ENCODE measurements at regions not wholly inside any gene's neighbourhood (a gene's known extent, or its start where the extent isn't known, plus 50 kb on each side); places are given as distances from the start of the nearest gene placed in this dataset.

DNA sequence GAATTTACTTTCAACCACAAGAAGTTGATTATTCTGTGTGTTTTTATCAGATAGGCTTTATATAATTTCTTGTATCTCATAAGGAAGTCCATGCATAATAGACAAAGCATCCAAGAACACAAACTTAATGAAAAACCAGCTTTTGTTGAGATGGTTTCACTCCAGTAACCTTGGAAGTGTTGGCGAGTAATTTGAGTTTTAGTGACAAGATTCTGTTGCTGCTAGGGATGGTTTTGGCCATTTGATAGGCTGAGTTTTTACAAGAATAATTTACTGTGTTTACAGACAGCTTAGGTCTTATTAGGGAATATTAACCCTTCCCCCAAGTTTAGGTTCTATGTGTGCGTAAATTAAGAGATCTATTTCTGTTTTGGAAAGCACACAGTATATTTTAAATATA is 513.6 kb downstream of the USP25 start:
- no peak overlapping the region for H3K27ac ChIP-seq
- H3K27me3 ChIP-seq: no peaks in the 10 kb centered on the region
- intact Hi-C loops (cut with DNase I; ENCODE audit: low total_unique reads): no loop called here
- H3K4me1 ChIP-seq: peaks cover 0 to 5% of the 10 kb centered on the region in 2 donors
- TF ChIP-seq, protein P1, sequence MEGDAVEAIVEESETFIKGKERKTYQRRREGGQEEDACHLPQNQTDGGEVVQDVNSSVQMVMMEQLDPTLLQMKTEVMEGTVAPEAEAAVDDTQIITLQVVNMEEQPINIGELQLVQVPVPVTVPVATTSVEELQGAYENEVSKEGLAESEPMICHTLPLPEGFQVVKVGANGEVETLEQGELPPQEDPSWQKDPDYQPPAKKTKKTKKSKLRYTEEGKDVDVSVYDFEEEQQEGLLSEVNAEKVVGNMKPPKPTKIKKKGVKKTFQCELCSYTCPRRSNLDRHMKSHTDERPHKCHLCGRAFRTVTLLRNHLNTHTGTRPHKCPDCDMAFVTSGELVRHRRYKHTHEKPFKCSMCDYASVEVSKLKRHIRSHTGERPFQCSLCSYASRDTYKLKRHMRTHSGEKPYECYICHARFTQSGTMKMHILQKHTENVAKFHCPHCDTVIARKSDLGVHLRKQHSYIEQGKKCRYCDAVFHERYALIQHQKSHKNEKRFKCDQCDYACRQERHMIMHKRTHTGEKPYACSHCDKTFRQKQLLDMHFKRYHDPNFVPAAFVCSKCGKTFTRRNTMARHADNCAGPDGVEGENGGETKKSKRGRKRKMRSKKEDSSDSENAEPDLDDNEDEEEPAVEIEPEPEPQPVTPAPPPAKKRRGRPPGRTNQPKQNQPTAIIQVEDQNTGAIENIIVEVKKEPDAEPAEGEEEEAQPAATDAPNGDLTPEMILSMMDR (IDR thresholded peaks at IDR 0.05 in 4 of 5, conservative IDR thresholded peaks at IDR 0.05 in 1 of 5): no peak
- H3K4me3 ChIP-seq: no peak overlapping the region
- H3K36me3 ChIP-seq: no peaks in the 10 kb centered on the region
- ATAC-seq (no peak), DNase-seq (no peak)
- in situ Hi-C loops (cut with MboI; ENCODE audit: low sequenced_read_pairs in 4 of 4): no loop called here
- H3K9me3 ChIP-seq: no peaks in the 10 kb centered on the region

DNA sequence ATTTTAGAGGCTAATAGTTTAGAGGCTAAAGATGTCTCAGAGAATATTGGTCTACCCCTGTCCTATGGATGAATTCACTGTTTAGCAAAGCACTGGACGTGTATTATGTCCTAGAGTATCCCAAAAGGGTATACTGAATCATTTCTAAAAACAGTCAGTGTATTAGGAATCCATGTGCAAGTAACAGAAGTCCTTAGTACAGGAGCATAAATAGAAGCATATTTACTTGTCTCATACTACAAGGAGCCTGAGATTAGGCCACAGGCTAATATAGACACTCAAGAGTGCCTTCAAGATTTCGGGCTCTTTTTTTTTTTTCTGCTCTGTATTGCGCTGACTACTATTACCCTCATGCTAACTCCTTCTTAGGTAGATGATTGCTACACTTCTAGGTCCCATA is 518.9 kb downstream of the USP25 start:
- peak overlapping the region in 3 of 4 donors; percentile 19 to 70 (median 66) for H3K27ac ChIP-seq
- no peaks in the 10 kb centered on the region for H3K36me3 ChIP-seq
- TF ChIP-seq, protein P1 (IDR thresholded peaks at IDR 0.05 in 4 of 5, conservative IDR thresholded peaks at IDR 0.05 in 1 of 5): no peak
- no peak for TF ChIP-seq POLR2A (IDR thresholded peaks at IDR 0.05)
- ATAC-seq (peak in 1 of 2 donors; percentile 92), DNase-seq (no peak)
- no peaks in the 10 kb centered on the region for H3K9me3 ChIP-seq
- H3K4me3 ChIP-seq: no peak overlapping the region
- H3K4me1 ChIP-seq: peaks cover 0 to 8% of the 10 kb centered on the region in 2 donors
- in situ Hi-C loops (cut with MboI; ENCODE audit: low sequenced_read_pairs in 4 of 4) (no loop called here), intact Hi-C loops (cut with DNase I; ENCODE audit: low total_unique reads) (no loop called here)
- no peaks in the 10 kb centered on the region for H3K27me3 ChIP-seq

DNA sequence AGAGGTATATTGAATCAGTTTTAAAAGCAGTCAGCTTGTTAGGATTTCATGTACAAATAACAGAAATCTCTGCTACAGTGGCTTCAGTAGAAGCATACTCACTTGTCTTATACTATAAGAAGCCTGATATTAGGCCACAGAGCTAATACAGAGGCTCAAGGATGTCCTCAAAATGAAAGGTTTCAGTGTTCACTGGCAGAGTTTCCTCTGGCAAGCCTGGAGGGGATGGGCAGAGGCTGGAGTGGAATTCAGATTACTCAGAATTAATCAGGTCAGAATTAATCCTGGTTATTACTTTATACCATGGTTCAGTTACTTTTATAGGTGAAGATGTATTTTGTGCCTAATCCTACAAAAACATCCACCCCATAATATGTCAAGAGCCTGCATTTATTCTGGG is 520.5 kb downstream of the USP25 start:
- H3K4me3 ChIP-seq: no peak overlapping the region
- TF ChIP-seq POLR2A (IDR thresholded peaks at IDR 0.05): no peak
- TF ChIP-seq, protein P1 (IDR thresholded peaks at IDR 0.05 in 4 of 5, conservative IDR thresholded peaks at IDR 0.05 in 1 of 5): no peak
- peak overlapping the region in 2 of 4 donors; percentile 16 to 70 for H3K27ac ChIP-seq
- no peaks in the 10 kb centered on the region for H3K27me3 ChIP-seq
- H3K9me3 ChIP-seq: no peaks in the 10 kb centered on the region
- H3K36me3 ChIP-seq: no peaks in the 10 kb centered on the region
- no peak for DNase-seq
- no peak for ATAC-seq
- peaks cover 0 to 8% of the 10 kb centered on the region in 2 donors for H3K4me1 ChIP-seq
- in situ Hi-C loops (cut with MboI; ENCODE audit: low sequenced_read_pairs in 4 of 4) (no loop called here), intact Hi-C loops (cut with DNase I; ENCODE audit: low total_unique reads) (no loop called here)

DNA sequence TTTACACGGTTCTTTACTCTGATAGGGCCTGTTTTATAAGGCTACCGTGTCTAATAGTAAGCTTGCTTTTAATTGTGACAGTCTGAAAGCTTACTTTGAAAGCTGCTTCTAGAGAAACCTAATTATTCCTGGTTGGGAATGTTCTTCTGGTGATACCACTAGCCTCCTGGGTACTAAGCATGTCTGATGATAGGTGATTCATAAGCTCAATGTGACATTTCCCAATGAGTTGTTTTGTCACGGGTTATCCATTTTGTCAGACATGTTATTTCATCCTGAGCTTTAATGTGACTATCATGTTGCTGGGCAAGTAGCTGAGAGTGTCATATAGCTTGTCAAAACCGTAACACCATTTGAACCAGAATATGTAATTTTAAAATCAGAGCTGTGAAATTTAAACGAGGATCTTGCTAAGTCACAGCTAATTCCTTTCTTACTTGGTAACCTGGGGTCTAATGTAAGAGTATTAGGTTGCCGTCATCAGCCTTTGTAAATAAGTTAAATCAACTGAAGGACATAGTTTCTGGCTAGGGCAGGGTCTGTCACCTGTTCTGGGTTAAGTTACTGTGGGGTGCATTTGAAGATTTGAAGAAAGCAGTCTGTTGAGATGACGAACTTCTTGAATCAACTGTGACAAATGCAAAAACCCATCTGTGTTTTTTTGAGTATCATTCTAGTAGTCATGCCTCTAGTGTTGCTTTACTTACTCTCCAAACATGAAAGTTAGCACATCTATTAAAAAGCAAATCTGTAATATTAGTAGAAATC is 529.2 kb downstream of the USP25 start:
- DNase-seq (peak; percentile 22 to 27), ATAC-seq (peak; percentile 98 to 99)
- Histone ChIP-seq H3K4me1 (peaks cover 15 to 31% of the 10 kb centered on the region in 2 donors), H3K36me3 (no peaks in the 10 kb centered on the region), H3K9me3 (no peaks in the 10 kb centered on the region), H3K27me3 (no peaks in the 10 kb centered on the region), H3K27ac (peak overlapping the region; percentile 72 to 90 (median 83)), H3K4me3 (peak overlapping the region; percentile 15 to 34 (median 31))
- intact Hi-C loops (cut with DNase I; ENCODE audit: low total_unique reads) (loop anchor here (2.0 to 5.0 kb wide), 2 partner anchors 42 to 64 kb away; no protein-coding TSS in a partner anchor), in situ Hi-C loops (cut with MboI; ENCODE audit: low sequenced_read_pairs in 4 of 4) (no loop called here)
- TF ChIP-seq, protein P1 (IDR thresholded peaks at IDR 0.05 in 4 of 5, conservative IDR thresholded peaks at IDR 0.05 in 1 of 5): no peak
- TF ChIP-seq POLR2A (IDR thresholded peaks at IDR 0.05): peak; percentile 19 to 73

Data from gastrocnemius medialis (tissue), 4 donors.